GM12892 (cell line): ENCODE measurements at regions not wholly inside any gene's neighbourhood (a gene's known extent, or its start where the extent isn't known, plus 50 kb on each side); places are given as distances from the start of the nearest gene placed in this dataset.
"Not testable (repeated sequence)": the region's sequence is repeated elsewhere in the genome, so short reads cannot be mapped to it uniquely, and the experiment has no call there.

ENCODE experiments used
- POLR2A ChIP-seq: IDR thresholded peaks from 2 replicates; pipeline ENCODE4 v1.6.1; 2011; ENCODE audit warnings: low read depth, low read length, control low read depth
- POLR2AphosphoS5 ChIP-seq: IDR thresholded peaks from 2 replicates; pipeline ENCODE4 v1.6.1; 2011; ENCODE audit warnings: low read depth, low read length, control low read depth

- TF ChIP-seq POLR2AphosphoS5, POLR2A: not testable (repeated sequence)
Measured at GRCh38 chr18:65998971-65999700, 248.3 kb downstream of the CDH7 start.
